GM12872 (cell line): ENCODE measurements at regions not wholly inside any gene's neighbourhood (a gene's known extent, or its start where the extent isn't known, plus 50 kb on each side); places are given as distances from the start of the nearest gene placed in this dataset.

Source experiments
- TF ChIP-seq, protein P1 (sequence below): IDR thresholded peaks from 3 replicates; pipeline ENCODE4 v1.5.1; 2011; ENCODE audit warnings: low read depth, mild to moderate bottlenecking, low read length, moderate library complexity; ENCODE audit not compliant: insufficient read depth

DNA sequence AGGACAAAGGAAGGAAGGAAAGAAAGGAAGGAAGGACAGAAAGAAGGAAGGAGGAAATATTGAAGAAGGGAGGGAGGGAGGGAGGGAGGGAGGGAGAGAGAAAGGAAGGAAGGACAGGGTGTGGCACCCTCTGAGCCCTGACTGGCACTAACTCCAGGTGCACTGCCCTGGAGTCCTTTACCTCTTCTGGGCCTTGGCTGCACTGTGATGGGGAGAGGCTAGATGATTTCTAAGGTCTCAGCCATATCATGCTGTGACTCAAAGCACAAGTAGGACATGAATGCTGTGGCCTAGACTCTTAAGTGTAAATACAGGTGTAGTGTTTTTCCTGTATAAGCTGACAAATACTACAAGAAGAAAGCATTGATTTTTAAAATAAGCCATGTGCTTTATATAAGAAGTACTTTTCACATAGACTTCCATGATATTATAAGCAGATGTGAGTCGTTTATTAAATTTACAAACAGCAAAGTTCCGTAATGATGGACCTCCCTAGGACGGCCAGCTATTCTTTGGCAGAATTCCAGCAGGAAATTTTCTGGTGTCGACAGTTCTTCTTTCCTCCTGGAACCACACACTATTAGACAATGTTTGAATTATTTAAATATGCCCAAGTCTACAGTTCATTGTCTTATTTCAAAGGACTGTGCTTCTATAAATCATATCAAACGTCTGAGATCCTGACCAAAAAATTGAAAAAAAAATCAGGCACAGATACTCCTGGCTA lies 213.8 kb upstream of the C2CD4B start:
- TF ChIP-seq, protein P1, sequence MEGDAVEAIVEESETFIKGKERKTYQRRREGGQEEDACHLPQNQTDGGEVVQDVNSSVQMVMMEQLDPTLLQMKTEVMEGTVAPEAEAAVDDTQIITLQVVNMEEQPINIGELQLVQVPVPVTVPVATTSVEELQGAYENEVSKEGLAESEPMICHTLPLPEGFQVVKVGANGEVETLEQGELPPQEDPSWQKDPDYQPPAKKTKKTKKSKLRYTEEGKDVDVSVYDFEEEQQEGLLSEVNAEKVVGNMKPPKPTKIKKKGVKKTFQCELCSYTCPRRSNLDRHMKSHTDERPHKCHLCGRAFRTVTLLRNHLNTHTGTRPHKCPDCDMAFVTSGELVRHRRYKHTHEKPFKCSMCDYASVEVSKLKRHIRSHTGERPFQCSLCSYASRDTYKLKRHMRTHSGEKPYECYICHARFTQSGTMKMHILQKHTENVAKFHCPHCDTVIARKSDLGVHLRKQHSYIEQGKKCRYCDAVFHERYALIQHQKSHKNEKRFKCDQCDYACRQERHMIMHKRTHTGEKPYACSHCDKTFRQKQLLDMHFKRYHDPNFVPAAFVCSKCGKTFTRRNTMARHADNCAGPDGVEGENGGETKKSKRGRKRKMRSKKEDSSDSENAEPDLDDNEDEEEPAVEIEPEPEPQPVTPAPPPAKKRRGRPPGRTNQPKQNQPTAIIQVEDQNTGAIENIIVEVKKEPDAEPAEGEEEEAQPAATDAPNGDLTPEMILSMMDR: no peak

DNA sequence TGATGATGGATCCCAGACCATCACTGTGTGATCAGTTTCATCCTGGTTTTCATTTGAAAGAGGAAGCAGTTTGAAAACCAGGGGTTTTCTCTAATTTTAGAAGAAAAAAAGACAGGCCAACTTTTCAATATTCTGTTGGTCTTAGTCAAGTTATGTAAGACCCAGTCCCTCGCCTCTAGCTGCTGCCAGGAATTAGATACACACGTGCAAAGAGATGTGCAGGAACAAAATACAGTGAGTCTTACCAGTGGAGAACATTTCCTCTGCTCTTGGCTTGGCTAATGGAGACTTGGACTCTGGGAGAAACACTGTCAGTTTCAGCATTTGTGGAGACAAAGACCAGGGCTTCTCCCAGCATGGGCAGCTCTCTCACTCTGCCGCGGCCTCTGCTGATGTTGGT lies 214.9 kb upstream of the C2CD4B start:
- TF ChIP-seq, protein P1: no peak

DNA sequence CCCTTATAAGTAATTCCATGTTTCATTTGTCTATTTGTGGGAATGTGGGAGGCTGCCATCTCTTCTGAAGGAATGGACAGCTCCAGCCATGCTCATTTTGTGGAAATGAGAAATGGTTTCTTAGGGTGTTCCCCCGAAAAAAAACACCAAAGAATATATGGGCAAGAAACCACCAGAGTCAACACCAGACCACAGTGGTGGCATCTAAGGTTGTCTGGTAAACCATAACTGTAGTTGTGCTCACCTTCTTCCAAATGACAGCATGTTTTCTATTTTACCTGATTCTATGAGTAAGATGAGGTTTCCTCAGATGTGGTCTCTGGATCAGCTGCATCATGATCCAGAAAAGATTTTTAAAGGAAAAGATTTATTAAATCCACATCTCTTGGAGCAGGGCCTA lies 217.0 kb upstream of the C2CD4B start:
- TF ChIP-seq, protein P1: no peak

DNA sequence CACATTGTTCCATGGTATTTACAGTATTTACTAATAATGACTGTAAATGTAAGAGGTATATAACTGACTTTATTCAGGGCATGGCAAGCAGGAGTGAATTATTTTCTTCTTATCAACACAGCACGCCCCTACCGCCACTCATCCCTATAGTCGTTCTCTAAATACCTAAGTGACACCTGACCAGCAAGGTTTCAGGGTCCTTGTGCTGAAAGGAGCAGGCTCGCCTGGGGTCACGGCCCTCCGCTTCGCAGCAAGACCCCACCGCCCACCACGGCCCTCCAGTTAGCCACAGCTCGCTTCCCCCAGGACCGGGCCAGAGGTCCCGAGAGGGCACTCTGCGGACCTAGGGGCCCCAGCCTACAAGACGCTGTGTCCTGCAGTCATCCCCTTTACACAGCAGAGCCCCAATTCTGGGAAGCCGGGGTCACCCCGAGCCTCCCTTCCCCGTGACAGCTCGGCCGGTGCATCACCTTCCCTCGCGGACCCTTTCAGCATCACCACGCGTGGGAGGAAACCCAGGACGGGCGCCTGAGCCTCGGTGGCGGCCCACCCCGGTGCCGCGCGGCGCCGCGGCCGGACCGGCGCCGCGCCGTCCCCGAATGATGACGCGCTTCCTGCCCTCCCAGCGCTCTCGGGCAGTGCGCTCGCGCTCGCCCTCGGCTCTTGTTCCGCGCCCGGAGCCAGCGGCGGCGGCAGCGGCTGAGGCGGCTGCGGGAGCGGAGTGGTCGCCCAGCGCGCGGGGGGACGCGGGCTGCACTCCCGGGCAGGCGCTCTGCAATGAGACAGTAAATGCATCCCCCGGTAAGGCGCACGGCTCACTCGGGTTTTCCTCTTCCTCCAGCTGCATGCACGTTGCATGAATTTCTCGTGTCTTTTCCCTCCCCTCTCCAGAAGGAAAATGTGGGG lies 225.1 kb upstream of the C2CD4B start, which contains the start of gene TLN2:
TLN2 (plus strand) TSS at position 666 of the 906 bp plus-strand sequence.
- TF ChIP-seq, protein P1: no peak

DNA sequence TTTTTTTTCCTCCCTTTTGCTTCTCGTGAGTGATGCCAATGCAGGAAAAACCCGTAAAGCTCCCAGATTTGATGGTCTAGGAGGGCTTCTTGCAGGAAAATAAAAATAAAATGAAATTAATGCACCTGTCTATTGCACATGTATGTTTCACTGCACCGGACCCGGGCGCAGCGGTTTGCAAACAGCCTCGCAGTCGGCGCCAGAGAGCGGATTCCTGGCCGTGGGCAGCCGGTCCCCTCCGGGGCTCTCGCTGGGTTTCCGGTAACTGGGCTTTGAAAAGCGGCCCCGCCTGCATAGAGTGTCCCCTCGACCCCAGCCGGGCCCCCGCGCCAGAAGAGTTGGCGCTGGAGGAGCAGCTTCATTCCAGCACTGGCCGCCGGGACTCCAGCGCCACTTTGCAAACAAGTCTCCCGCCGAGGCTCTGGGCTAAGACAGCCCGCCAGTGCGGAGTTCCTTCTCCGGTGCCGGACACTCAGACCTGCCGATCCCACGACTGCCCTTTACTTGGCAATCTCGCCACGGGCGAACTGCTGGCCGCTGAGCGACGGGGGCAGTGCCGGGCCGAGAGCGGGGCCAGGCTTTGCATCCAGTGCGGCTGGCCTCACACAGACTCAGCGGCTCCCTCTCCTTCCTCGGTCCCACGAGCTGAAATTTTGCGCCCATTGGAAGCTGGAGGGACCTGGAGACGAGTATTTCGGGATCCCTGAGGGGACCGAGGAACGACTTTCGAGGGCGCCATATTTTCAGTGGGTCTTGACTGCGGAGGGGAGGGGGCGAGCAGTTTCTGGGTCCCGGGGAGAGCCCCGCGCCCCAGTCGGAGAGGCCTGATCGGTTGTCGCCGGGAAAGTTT lies 225.9 kb upstream of the C2CD4B start:
- TF ChIP-seq, protein P1: no peak

DNA sequence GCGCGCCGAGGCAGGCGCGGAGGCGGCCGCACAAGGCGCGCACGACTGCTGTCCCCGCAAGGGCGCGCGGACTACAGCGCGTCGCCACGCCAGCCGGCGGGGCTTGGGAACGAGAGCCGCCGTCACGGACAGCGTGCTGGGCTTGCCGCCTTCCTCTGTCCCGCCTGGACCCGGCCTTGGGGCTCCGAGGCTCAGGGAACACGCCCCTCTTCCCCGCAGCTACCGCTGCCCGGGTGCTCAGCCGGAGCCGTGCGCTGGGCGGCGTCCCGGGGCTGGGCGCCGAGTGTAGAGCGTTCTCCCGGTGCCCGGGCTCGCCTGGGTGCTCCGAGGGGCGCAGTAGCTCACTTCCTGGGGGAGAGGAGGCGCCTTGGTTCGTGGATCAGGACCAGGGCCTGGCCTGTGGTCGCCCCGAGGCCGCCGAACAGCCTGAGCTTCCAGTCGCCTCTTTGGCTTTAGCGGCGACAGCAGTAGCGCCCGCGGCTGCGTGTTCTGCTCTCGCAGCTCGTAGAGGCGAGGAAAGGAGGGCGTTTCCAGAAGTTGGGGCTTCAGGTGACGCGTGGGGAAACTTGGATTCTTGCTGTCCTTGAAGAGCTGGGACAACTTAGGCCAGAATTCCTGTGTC lies 226.7 kb upstream of the C2CD4B start:
- TF ChIP-seq, protein P1: peak; percentile 41
